GM04504 (cell line): ENCODE measurements at regions not wholly inside any gene's neighbourhood (a gene's known extent, or its start where the extent isn't known, plus 50 kb on each side); places are given as distances from the start of the nearest gene placed in this dataset.

Source experiments
- DNase-seq: peaks from one replicate; pipeline ENCODE4 v3.0.0-alpha.2; 2012; ENCODE audit warnings: low read depth

- no peak for DNase-seq
Measured at GRCh38 chr18:45119876-45120275, 439.2 kb downstream of the SETBP1 start.

GRCh38 chr18:45121146-45121545, 440.5 kb downstream of the SETBP1 start:
- DNase-seq, result no peak

- no peak for DNase-seq
Measured at GRCh38 chr18:45122506-45122905, 441.8 kb downstream of the SETBP1 start.

DNA sequence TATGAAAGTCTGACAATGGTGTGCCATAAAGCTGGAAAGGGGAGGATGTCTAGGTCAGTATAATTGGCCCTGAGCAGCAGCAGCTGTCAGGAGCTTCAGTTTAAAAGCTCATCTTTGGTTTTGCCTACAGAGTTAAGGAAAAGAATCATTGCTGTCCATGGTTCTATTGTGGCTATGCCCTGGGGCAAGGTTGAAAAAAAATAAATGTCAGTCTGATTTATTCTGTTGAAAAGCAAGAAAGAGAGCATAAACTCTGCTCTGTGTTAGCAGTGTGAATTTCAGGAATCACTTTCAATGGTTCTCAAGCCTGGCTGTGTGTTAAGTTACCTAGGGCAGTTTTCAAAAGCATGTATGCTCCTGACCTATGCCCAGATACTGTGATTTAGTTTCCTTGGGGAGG, 446.7 kb downstream of the SETBP1 start:
- no peak for DNase-seq

GRCh38 chr18:45133276-45133675, 452.6 kb downstream of the SETBP1 start:
- no peak for DNase-seq

GRCh38 chr18:45136381-45137086, 455.8 kb downstream of the SETBP1 start:
- no peak for DNase-seq

DNA sequence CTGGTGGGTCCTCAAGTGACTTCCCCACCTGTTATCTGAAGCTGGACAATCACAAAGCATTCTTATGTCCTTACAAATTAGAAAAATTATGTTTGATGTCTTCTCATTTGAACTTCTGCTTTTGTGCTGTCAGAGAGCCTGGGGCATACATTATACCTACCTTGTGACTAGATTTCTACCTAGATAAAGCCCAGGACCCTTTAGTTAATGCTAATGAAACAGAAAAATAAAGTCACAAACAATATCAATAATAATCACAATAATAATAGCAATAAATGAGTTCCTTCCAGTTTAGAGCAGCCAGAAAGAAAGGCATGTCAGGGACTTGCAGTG, 456.4 kb downstream of the SETBP1 start:
- DNase-seq, result no peak

DNA sequence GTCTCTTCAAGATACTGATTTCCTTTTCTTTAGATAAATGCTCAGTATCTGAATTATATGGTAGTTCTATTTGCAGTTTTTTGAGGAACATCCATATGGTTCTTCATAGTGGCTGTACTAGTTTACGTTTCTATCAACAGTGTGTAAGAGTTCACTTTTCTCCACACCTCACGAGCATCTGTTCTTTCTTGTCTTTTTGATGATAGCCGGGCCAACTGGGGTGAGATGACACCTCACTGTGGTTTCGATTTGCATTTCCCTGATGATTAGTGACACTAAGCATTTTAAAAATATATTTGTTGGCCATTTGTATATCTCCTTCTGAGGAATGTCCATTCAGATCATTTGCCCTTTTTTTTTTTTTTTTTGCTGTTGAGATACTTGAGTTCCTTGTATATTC, 458.8 kb downstream of the SETBP1 start:
- DNase-seq, result no peak

DNA sequence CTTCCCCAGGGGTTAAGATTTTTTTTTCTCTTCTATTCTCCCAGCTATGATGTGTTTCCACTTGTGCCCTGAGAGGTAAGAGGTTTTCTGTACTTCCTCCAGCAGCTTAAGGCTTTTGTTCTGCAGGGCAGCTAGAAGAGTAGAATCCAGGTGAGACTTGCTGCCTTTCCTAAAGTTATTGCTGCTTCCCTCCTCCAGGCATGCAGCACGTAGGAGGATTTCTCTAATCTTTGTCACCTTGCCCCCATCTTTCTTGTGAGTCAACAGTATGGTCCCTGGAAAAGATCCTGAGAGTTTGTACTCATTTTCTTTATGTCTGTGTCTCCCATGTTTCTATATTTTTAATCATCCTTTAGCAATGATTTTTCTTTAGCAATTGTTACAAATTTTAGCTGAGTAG, 462.2 kb downstream of the SETBP1 start:
- DNase-seq, result no peak

DNA sequence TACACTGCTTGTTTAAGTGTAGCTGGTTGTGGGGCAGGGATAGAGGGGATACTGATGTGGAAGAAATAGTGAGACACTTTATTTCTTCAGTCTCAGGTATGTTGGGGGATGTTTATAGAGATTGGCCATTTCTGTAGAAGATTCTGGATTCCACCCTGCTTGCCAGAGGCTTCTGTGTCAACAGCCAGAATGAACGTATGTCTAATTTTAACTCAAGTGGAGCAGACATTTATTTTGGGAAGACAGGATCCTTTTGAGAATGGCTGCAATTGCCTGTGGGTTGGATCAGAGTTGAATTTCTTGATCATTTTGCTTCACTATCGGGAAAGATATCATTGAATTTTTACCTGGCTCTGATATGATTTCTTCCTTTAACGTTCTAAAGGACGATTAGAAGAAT, 465.6 kb upstream of the SLC14A2 start:
- DNase-seq, result no peak

- no peak for DNase-seq
Measured at GRCh38 chr18:45151645-45152044, 463.6 kb upstream of the SLC14A2 start.

DNA sequence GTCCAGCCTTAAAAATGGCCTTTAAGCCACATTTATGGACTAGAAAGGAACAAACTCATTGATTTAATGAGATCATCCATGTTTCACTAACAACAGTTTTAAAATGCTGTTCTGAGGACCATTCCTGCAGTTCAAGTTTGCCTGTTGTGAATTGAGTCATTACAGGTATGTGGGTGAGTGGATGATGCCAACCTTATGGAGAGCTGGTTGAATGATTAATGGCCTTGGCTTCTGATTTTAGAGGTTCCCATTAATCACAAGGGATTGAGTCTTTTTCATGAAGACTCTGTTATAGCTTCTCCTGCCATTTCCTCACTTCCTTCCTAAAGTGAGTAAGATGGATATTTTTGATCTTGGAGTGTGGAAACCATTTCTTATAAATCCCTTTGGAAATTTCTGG, 459.8 kb upstream of the SLC14A2 start:
- no peak for DNase-seq

GRCh38 chr18:45156946-45157345, 458.3 kb upstream of the SLC14A2 start:
- no peak for DNase-seq

DNA sequence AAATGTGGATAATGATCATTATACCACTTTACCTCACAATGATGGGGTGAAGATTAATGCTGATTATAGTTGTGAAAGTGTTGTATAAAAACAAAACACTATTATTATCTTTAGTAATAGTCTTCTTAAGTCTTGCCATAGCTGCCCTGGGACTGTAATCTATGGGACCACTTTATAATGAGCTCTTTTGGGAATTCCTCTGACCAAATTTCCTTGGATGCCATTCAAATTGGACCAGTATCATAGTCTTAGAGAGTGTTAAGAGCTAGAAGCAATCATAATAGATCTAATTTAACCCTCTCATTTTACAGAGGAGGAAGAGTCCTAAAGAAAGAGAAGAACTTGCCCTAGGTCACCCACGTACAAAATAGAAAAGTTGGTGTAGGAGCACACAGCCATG, 457.7 kb upstream of the SLC14A2 start:
- DNase-seq, result no peak

GRCh38 chr18:45161850-45162249, 453.4 kb upstream of the SLC14A2 start:
- no peak for DNase-seq

GRCh38 chr18:45163871-45164270, 451.4 kb upstream of the SLC14A2 start:
- DNase-seq, result no peak

DNA sequence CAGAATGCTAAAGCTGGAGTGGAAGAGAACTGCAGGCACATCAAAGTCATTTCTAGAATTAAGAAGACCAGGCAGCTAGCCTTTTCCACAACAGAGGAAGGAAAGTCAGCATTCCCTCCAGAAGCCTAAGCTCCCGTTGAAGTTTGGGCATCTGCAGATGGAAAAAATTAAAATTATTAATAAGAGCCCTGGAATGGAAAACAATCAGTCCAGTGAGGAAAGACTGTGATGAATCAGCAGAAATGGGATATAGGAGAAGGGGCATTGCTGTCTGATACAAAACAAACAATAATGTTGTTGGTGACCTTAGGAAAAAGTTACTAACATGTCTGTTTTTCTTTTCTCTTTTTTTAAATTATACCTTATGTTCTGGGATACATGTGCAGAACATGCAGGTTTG, 450.7 kb upstream of the SLC14A2 start:
- no peak for DNase-seq

DNA sequence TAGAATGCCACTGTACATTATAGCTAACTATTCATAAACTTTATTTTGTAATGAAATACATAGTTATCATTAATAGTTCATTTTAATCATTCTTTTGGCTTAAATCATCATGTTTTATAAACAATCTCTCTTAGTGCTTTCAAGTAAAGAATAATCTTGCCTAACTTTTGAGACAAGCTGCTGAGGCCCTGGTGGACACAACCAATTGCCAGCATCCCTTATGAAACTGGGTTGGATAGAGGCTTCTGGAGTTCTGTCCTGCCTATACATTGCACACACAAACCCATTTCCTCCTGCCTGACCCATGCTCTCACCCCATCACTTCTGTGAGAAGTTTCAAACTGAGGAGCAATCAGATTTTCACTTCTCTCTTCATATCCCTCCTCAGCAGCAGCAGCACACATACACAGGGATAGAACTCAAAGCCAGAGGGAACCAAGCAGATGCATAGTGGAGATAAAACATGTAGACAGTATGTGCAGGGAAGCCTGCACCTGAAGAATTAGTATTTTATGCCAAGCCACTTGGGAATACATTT, 450.0 kb upstream of the SLC14A2 start:
- no peak for DNase-seq

- DNase-seq, result no peak
Measured at GRCh38 chr18:45165871-45166270, 449.4 kb upstream of the SLC14A2 start.

- DNase-seq, result peak; percentile 89
Measured at GRCh38 chr18:45166341-45166835, 448.9 kb upstream of the SLC14A2 start.

- DNase-seq, result peak; percentile 76
Measured at GRCh38 chr18:45166836-45167551, 448.3 kb upstream of the SLC14A2 start.

GRCh38 chr18:45167631-45168280, 447.5 kb upstream of the SLC14A2 start:
- peak; percentile 60 for DNase-seq
